22Rv1 (cell line): ENCODE measurements at regions not wholly inside any gene's neighbourhood (a gene's known extent, or its start where the extent isn't known, plus 50 kb on each side); places are given as distances from the start of the nearest gene placed in this dataset.

ENCODE experiments used
- ZFX ChIP-seq: fragments of 450-650 bp; IDR thresholded peaks from 2 replicates; pipeline ENCODE4 v1.6.1; 2017; ENCODE audit warnings: antibody characterized with exemption, borderline replicate concordance
- TF ChIP-seq, protein P1 (sequence below): fragments of 450-650 bp; IDR thresholded peaks from 2 replicates; pipeline ENCODE4 v1.5.1; 2017; ENCODE audit warnings: mild to moderate bottlenecking

GRCh38 chr13:89205856-89206520 is 1534.8 kb downstream of the SLITRK5 start:
- TF ChIP-seq, protein P1, sequence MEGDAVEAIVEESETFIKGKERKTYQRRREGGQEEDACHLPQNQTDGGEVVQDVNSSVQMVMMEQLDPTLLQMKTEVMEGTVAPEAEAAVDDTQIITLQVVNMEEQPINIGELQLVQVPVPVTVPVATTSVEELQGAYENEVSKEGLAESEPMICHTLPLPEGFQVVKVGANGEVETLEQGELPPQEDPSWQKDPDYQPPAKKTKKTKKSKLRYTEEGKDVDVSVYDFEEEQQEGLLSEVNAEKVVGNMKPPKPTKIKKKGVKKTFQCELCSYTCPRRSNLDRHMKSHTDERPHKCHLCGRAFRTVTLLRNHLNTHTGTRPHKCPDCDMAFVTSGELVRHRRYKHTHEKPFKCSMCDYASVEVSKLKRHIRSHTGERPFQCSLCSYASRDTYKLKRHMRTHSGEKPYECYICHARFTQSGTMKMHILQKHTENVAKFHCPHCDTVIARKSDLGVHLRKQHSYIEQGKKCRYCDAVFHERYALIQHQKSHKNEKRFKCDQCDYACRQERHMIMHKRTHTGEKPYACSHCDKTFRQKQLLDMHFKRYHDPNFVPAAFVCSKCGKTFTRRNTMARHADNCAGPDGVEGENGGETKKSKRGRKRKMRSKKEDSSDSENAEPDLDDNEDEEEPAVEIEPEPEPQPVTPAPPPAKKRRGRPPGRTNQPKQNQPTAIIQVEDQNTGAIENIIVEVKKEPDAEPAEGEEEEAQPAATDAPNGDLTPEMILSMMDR = no peak
- no peak for TF ChIP-seq ZFX
